H9 (cell line): ENCODE measurements at regions not wholly inside any gene's neighbourhood (a gene's known extent, or its start where the extent isn't known, plus 50 kb on each side); places are given as distances from the start of the nearest gene placed in this dataset.
A peak's percentile ranks its signal among the peaks of the same experiment; 100 is the strongest.

Source experiments
- DNase-seq: peaks from one replicate; pipeline ENCODE4 v3.0.0-alpha.2; 2017
- H2AFZ ChIP-seq: one replicate; pipeline ENCODE4 v1.6.1; 2013; ENCODE audit warnings: mild to moderate bottlenecking, low read length, control low read depth, moderate library complexity
- H2AK5ac ChIP-seq: 2 replicates; pipeline ENCODE4 v1.6.1; 2013; ENCODE audit warnings: low read length, control low read depth, mixed read lengths; ENCODE audit not compliant: insufficient read length
- H2BK120ac ChIP-seq: one replicate; pipeline ENCODE4 v1.6.1; 2013; ENCODE audit warnings: low read depth, mild to moderate bottlenecking, low read length, control low read depth, inconsistent platforms; ENCODE audit not compliant: poor library complexity, severe bottlenecking
- H2BK12ac ChIP-seq: 2 replicates; pipeline ENCODE4 v1.6.1; 2013; ENCODE audit warnings: low read length, control low read depth, mixed read lengths, low read depth; ENCODE audit not compliant: insufficient read length
- H2BK15ac ChIP-seq: 2 replicates; pipeline ENCODE4 v1.6.1; 2013; ENCODE audit warnings: low read depth, low read length, control low read depth
- H2BK20ac ChIP-seq: one replicate; pipeline ENCODE4 v1.6.1; 2013; ENCODE audit warnings: low read depth, mild to moderate bottlenecking, low read length, control low read depth, inconsistent platforms; ENCODE audit not compliant: poor library complexity, severe bottlenecking
- H2BK5ac ChIP-seq: 2 replicates; pipeline ENCODE4 v1.6.1; 2013; ENCODE audit warnings: low read length, control low read depth, mixed read lengths; ENCODE audit not compliant: insufficient read length
- H3K14ac ChIP-seq: 2 replicates; pipeline ENCODE4 v1.6.1; 2013; ENCODE audit warnings: low read length, control low read depth; ENCODE audit not compliant: insufficient read depth
- H3K18ac ChIP-seq: 2 replicates; pipeline ENCODE4 v1.6.1; 2013; ENCODE audit warnings: low read depth, mild to moderate bottlenecking, mixed read lengths, low read length, control low read depth; ENCODE audit not compliant: insufficient read length
- H3K23ac ChIP-seq: 2 replicates; pipeline ENCODE4 v1.6.1; 2013; ENCODE audit warnings: low read length, control low read depth, mixed read lengths, low read depth; ENCODE audit not compliant: insufficient read length
- H3K23me2 ChIP-seq: 2 replicates; pipeline ENCODE4 v1.6.1; 2013; ENCODE audit warnings: low read depth, mild to moderate bottlenecking, mixed read lengths, low read length, control low read depth; ENCODE audit not compliant: insufficient read length, poor library complexity, severe bottlenecking
- H3K27ac ChIP-seq: 2 replicates; pipeline ENCODE4 v1.5.1; 2013; ENCODE audit warnings: low read length, control low read depth, mixed read lengths, low read depth; ENCODE audit not compliant: insufficient read length
- H3K27me3 ChIP-seq: 2 replicates; pipeline ENCODE4 v1.6.1; 2013; ENCODE audit warnings: low read length, control low read depth, inconsistent platforms; ENCODE audit not compliant: insufficient read depth
- H3K4ac ChIP-seq: 2 replicates; pipeline ENCODE4 v1.6.1; 2013; ENCODE audit warnings: low read depth, mild to moderate bottlenecking, control low read depth, inconsistent platforms, low read length, moderate library complexity
- H3K4me1 ChIP-seq: 2 replicates; pipeline ENCODE4 v1.6.1; 2013; ENCODE audit warnings: low read length, control low read depth, inconsistent platforms; ENCODE audit not compliant: insufficient read depth
- H3K4me2 ChIP-seq: 2 replicates; pipeline ENCODE4 v1.6.1; 2013; ENCODE audit warnings: low read length, control low read depth, mixed read lengths; ENCODE audit not compliant: insufficient read length, insufficient read depth
- H3K56ac ChIP-seq: 2 replicates; pipeline ENCODE4 v1.6.1; 2013; ENCODE audit warnings: low read depth, mild to moderate bottlenecking, mixed read lengths, low read length, control low read depth; ENCODE audit not compliant: insufficient read length
- H3K79me1 ChIP-seq: 2 replicates; pipeline ENCODE4 v1.6.1; 2013; ENCODE audit warnings: low read depth, mild to moderate bottlenecking, moderate library complexity, low read length, control low read depth, inconsistent platforms; ENCODE audit not compliant: insufficient read depth, poor library complexity, severe bottlenecking
- H3K79me2 ChIP-seq: 2 replicates; pipeline ENCODE4 v1.6.1; 2013; ENCODE audit warnings: low read length, control low read depth, inconsistent platforms; ENCODE audit not compliant: insufficient read depth
- H3K9ac ChIP-seq: 2 replicates; pipeline ENCODE4 v1.6.1; 2013; ENCODE audit warnings: low read length, control low read depth, mixed read lengths; ENCODE audit not compliant: insufficient read length; ENCODE audit errors: extremely low read depth
- H3K9me3 ChIP-seq: one replicate; pipeline ENCODE4 v1.6.1; 2013; ENCODE audit warnings: low read depth, low read length, inconsistent platforms; ENCODE audit not compliant: control insufficient read depth
- H3T11ph ChIP-seq: one replicate; pipeline ENCODE4 v1.6.1; 2013; ENCODE audit warnings: mild to moderate bottlenecking, low read length, control low read depth, inconsistent platforms
- H4K20me1 ChIP-seq: one replicate; pipeline ENCODE4 v1.6.1; 2013; ENCODE audit not compliant: control insufficient read depth, insufficient read length, insufficient read depth
- H4K5ac ChIP-seq: 2 replicates; pipeline ENCODE4 v1.6.1; 2013; ENCODE audit warnings: low read depth, mild to moderate bottlenecking, mixed read lengths, low read length, control low read depth; ENCODE audit not compliant: insufficient read length
- H4K8ac ChIP-seq: replicated peaks from 2 replicates; pipeline ENCODE4 v1.6.1; 2013; ENCODE audit warnings: low read length, control low read depth, mixed read lengths, low read depth; ENCODE audit not compliant: insufficient read length
- H4K91ac ChIP-seq: 2 replicates; pipeline ENCODE4 v1.6.1; 2013; ENCODE audit warnings: low read depth, mild to moderate bottlenecking, moderate library complexity, mixed read lengths, low read length, control low read depth; ENCODE audit not compliant: insufficient read length
- H3K27ac Mint-ChIP-seq, 3 experiments: 2 replicates in 2 of 3; 3 replicates in 1 of 3; pipeline ENCODE4 v1.8.0; 2020 to 2021; ENCODE audit warnings: mixed read lengths in 3 of 3, mild to moderate bottlenecking in 1 of 3, moderate library complexity in 1 of 3
- H3K27me3 Mint-ChIP-seq: 2 replicates; pipeline ENCODE4 v1.8.0; 2021; ENCODE audit warnings: low read depth, mild to moderate bottlenecking, moderate library complexity, mixed read lengths
- H3K36me3 Mint-ChIP-seq, 3 experiments: 2 replicates in 2 of 3; 3 replicates in 1 of 3; pipeline ENCODE4 v1.8.0; 2020 to 2021; ENCODE audit warnings: low read depth in 3 of 3, mixed read lengths in 3 of 3; ENCODE audit not compliant: insufficient read depth in 1 of 3
- H3K4me1 Mint-ChIP-seq, 2 experiments: 2 replicates each; pipeline ENCODE4 v1.8.0; 2020; ENCODE audit warnings: mixed read lengths in 2 of 2
- H3K4me3 Mint-ChIP-seq, 2 experiments: 2 replicates in 1 of 2; 3 replicates in 1 of 2; pipeline ENCODE4 v1.8.0; 2020 to 2021; ENCODE audit warnings: mild to moderate bottlenecking in 2 of 2, mixed read lengths in 2 of 2, moderate library complexity in 1 of 2
- H3K9me3 Mint-ChIP-seq, 2 experiments: 2 replicates in 1 of 2; 3 replicates in 1 of 2; pipeline ENCODE4 v1.8.0; 2020; ENCODE audit warnings: mild to moderate bottlenecking in 2 of 2, mixed read lengths in 2 of 2, moderate library complexity in 1 of 2
- CTCF ChIP-seq: fragments of 200-600 bp; sonication (generic); conservative IDR thresholded peaks from 3 replicates; pipeline ENCODE4 v1.8.0; 2021; ENCODE audit warnings: antibody characterized with exemption, mild to moderate bottlenecking
- WGBS: extraction: QIAGEN DNeasy Blood & Tissue Kit; methylation state at CpG from one replicate; pipeline ENCODE4 v1.1.7; 2013; ENCODE audit warnings: missing lambda C conversion rate, low lambda C conversion rate, mixed read lengths; ENCODE audit not compliant: insufficient read length; ENCODE audit errors: extremely low coverage; 5-methylcytosine and 5-hydroxymethylcytosine counted together

DNA sequence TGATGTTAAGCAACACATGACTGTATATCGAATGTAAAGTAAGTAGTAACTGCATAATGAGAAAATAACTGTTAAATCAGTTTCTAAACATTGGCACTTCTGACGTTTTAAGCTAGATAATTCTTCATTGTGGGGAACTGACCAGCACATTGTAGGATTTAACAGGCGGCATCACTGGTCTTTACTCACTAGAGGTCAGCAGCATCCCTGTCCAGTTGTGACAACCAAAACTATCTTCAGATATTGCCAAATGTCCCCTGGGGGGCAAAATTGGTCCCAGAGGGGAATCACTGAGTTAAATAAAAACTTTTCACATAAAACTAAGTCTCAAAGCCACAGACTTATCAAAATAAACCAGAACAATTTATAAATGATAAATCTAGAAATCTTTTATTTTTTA is 65.3 kb downstream of the BLTP3B start:
- Histone ChIP-seq H3K4me1 (no peaks in the 10 kb centered on the region), H4K8ac (no peak overlapping the region), H3K79me2 (no peaks in the 10 kb centered on the region), H2AK5ac (no peak overlapping the region), H4K91ac (no peak overlapping the region), H3K27ac (no peak overlapping the region), H2BK5ac (no peak overlapping the region), H3K56ac (no peak overlapping the region), H2AFZ (no peak overlapping the region), H3K18ac (no peak overlapping the region), H2BK120ac (no peak overlapping the region), H4K5ac (no peak overlapping the region), H3K4ac (no peak overlapping the region), H3K4me2 (no peak overlapping the region), H3T11ph (no peak overlapping the region), H3K14ac (no peak overlapping the region), H3K9me3 (peaks cover 26% of the 10 kb centered on the region), H2BK15ac (no peak overlapping the region), H3K23me2 (no peaks in the 10 kb centered on the region), H2BK12ac (no peak overlapping the region), H2BK20ac (no peak overlapping the region), H3K23ac (no peak overlapping the region), H3K9ac (no peak overlapping the region), H3K79me1 (no peaks in the 10 kb centered on the region), H4K20me1 (no peaks in the 10 kb centered on the region), H3K27me3 (no peaks in the 10 kb centered on the region)
- DNase-seq: no peak
- Mint-ChIP-seq H3K4me1 (peaks cover 4% of the 10 kb centered on the region in 2 experiments; a peak in 3 of 4 replicates), H3K36me3 (peaks cover 44 to 56% (median 54%) of the 10 kb centered on the region in 3 experiments), H3K4me3 (no peak overlapping the region), H3K27ac (no peak overlapping the region), H3K9me3 (peaks cover 38% of the 10 kb centered on the region in 2 experiments), H3K27me3 (no peaks in the 10 kb centered on the region; the same call in 1 of the 2 replicates)
- peak; percentile 37; the same call in 1 of the 3 replicates for TF ChIP-seq CTCF
- WGBS: no CpG with 5 or more reads among the region's 3 CpGs
